HG03159 (cell line): ENCODE measurements at regions not wholly inside any gene's neighbourhood (a gene's known extent, or its start where the extent isn't known, plus 50 kb on each side); places are given as distances from the start of the nearest gene placed in this dataset.

Source experiments
- ATAC-seq: cut with Tn5 transposase; IDR thresholded peaks from one replicate; pipeline ENCODE4 v1.9.1; 2021; ENCODE audit warnings: mild to moderate bottlenecking, moderate library complexity; ENCODE audit not compliant: unreplicated experiment

- ATAC-seq, result no peak
These were observed 164.7 kb downstream of the LTN1 start for GRCh38 chr21:28828021-28828420.

- no peak for ATAC-seq
These were observed 165.3 kb downstream of the LTN1 start for GRCh38 chr21:28827422-28827821.

- no peak for ATAC-seq
These were observed 166.1 kb downstream of the LTN1 start for GRCh38 chr21:28826569-28826968.

- no peak for ATAC-seq
These were observed 166.7 kb downstream of the LTN1 start for GRCh38 chr21:28826021-28826420.

GRCh38 chr21:28823429-28823828, 169.2 kb downstream of the LTN1 start:
- no peak for ATAC-seq

GRCh38 chr21:28822486-28823335, 170.0 kb downstream of the LTN1 start:
- no peak for ATAC-seq

- ATAC-seq, result no peak
These were observed 170.6 kb downstream of the LTN1 start for GRCh38 chr21:28822123-28822399.

- ATAC-seq, result no peak
These were observed 171.2 kb downstream of the LTN1 start for GRCh38 chr21:28821276-28822122.

GRCh38 chr21:28818663-28819278, 173.9 kb downstream of the LTN1 start:
- no peak for ATAC-seq

GRCh38 chr21:28817871-28818270, 174.8 kb downstream of the LTN1 start:
- no peak for ATAC-seq

- ATAC-seq, result no peak
These were observed 180.8 kb downstream of the LTN1 start for GRCh38 chr21:28811860-28812259.

- ATAC-seq, result no peak
These were observed 181.7 kb downstream of the LTN1 start for GRCh38 chr21:28810826-28811524.

GRCh38 chr21:28805885-28806284, 186.8 kb downstream of the LTN1 start:
- ATAC-seq, result no peak

- ATAC-seq, result no peak
These were observed 188.5 kb downstream of the LTN1 start for GRCh38 chr21:28804089-28804670.

GRCh38 chr21:28801906-28802305, 190.8 kb downstream of the LTN1 start:
- ATAC-seq, result no peak

- no peak for ATAC-seq
These were observed 192.8 kb downstream of the LTN1 start for GRCh38 chr21:28799926-28800325.

- ATAC-seq, result no peak
These were observed 193.9 kb downstream of the LTN1 start for GRCh38 chr21:28798798-28799197.

- no peak for ATAC-seq
These were observed 197.4 kb downstream of the LTN1 start for GRCh38 chr21:28795251-28795650.

- no peak for ATAC-seq
These were observed 198.3 kb downstream of the LTN1 start for GRCh38 chr21:28794371-28794851.

GRCh38 chr21:28793043-28793442, 199.6 kb downstream of the LTN1 start:
- no peak for ATAC-seq
